Neuron (in vitro differentiated cells): ENCODE measurements at regions not wholly inside any gene's neighbourhood (a gene's known extent, or its start where the extent isn't known, plus 50 kb on each side); places are given as distances from the start of the nearest gene placed in this dataset.

Experiments used
- H2AFZ ChIP-seq: one replicate; pipeline ENCODE4 v1.6.1; 2013; ENCODE audit warnings: low read depth, mild to moderate bottlenecking, inconsistent platforms, low read length, moderate library complexity
- H3K27me3 ChIP-seq: one replicate; pipeline ENCODE4 v1.6.1; 2013; ENCODE audit warnings: low read length; ENCODE audit not compliant: insufficient read depth
- H3K36me3 ChIP-seq: one replicate; pipeline ENCODE4 v1.6.1; 2013; ENCODE audit warnings: low read length; ENCODE audit not compliant: insufficient read depth
- H3K4me1 ChIP-seq: one replicate; pipeline ENCODE4 v1.6.1; 2013; ENCODE audit warnings: low read length; ENCODE audit not compliant: insufficient read depth
- H3K4me3 ChIP-seq: 2 replicates; pipeline ENCODE4 v1.5.1; 2013; ENCODE audit warnings: mild to moderate bottlenecking, low read length, moderate library complexity
- H3K9me3 ChIP-seq: one replicate; pipeline ENCODE4 v1.6.1; 2013; ENCODE audit warnings: low read length

DNA sequence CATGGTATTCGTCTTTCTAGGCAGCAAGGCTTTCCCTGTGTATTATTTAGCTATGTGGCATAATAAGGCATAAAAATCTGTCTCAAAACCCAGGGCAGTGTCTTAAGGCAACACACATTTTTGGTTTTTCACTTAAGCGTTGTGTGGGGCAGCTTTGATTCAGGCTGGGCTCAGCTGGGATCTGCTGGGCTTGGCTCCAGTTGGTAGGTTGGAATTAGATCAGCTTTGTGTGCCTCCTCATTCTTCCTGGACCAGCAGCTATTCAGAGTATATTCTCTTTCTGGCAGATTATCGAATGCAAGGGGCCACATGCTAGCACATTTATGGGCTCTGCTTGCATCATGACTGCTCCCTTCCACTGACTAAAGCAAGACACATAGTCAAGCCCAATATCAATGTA lies 487.9 kb downstream of the RFPL4B start:
- Histone ChIP-seq H3K9me3 (no peaks in the 10 kb centered on the region), H3K27me3 (no peaks in the 10 kb centered on the region), H3K4me3 (no peak overlapping the region), H3K4me1 (no peaks in the 10 kb centered on the region), H2AFZ (no peak overlapping the region), H3K36me3 (no peaks in the 10 kb centered on the region)

- no peaks in the 10 kb centered on the region for H3K27me3 ChIP-seq
- H3K4me1 ChIP-seq, result no peaks in the 10 kb centered on the region
- H2AFZ ChIP-seq, result no peak overlapping the region
- no peaks in the 10 kb centered on the region for H3K9me3 ChIP-seq
- no peak overlapping the region for H3K4me3 ChIP-seq
- H3K36me3 ChIP-seq, result no peaks in the 10 kb centered on the region
These were observed 492.4 kb downstream of the RFPL4B start for GRCh38 chr6:112839525-112839961.

GRCh38 chr6:112841553-112842329 lies 494.6 kb downstream of the RFPL4B start:
- Histone ChIP-seq H2AFZ (no peak overlapping the region), H3K9me3 (no peaks in the 10 kb centered on the region), H3K4me3 (no peak overlapping the region), H3K4me1 (no peaks in the 10 kb centered on the region), H3K36me3 (no peaks in the 10 kb centered on the region), H3K27me3 (no peaks in the 10 kb centered on the region)

DNA sequence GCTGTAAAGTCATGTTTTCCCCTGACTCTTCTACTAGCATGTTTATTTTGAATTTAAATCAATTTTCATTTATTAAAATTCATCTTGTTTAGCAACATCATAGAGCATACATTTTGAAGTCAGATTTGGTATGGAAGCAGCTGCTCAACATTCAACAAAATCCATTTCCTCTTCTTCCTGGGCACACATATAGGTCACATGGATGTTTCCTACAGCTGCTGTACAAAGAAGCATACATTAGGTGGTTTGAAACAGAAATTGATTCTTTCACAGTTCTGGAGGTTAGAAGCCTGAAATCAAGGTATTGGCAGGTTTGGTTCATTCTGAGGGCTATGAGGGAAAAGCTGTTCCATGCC lies 495.2 kb downstream of the RFPL4B start:
- Histone ChIP-seq H3K36me3 (no peaks in the 10 kb centered on the region), H3K4me1 (no peaks in the 10 kb centered on the region), H3K27me3 (no peaks in the 10 kb centered on the region), H3K4me3 (no peak overlapping the region), H3K9me3 (no peaks in the 10 kb centered on the region), H2AFZ (no peak overlapping the region)

DNA sequence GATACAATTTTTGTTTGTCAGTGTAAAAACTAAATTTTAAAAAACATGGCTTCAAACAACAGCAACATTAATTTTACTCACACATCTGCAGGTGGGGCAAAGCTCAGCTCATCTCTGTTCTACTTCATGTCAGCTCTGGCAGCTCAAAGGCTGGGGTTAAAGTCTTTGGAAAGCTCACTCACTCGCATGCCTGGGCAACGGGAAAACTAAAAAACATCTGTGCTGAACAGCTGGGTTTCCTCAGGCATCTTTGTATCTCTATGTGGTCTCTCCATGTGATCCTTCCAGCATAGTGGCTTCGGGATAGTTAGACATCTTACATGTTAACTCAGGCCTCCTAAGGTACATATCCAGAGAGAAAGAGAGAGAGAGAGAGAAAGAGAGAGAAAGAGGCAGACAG lies 499.6 kb downstream of the RFPL4B start:
- H3K36me3 ChIP-seq, result no peaks in the 10 kb centered on the region
- H3K27me3 ChIP-seq, result no peaks in the 10 kb centered on the region
- H2AFZ ChIP-seq, result peak overlapping the region; percentile 13
- no peak overlapping the region for H3K4me3 ChIP-seq
- no peaks in the 10 kb centered on the region for H3K9me3 ChIP-seq
- no peaks in the 10 kb centered on the region for H3K4me1 ChIP-seq

DNA sequence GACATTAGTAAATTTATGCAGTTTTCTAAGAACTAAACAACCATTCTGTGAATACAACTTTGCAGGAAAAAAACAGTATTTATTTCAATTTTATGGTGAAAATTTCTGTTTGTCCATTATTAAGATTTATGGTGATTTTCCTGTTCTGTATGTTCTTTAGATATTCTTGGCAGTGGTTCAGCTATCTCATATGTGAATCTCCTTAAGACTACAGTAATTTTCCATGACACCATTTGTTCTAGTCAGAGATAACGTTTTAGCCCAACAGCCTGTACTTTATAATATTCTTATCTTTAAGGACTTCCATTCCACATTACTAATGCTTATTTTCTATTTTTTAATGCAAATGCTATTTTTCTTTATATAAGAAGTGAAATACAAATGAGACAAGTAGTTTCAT lies 504.0 kb downstream of the RFPL4B start:
- H3K27me3 ChIP-seq, result no peaks in the 10 kb centered on the region
- no peak overlapping the region for H2AFZ ChIP-seq
- H3K4me1 ChIP-seq, result no peaks in the 10 kb centered on the region
- no peaks in the 10 kb centered on the region for H3K36me3 ChIP-seq
- H3K9me3 ChIP-seq, result no peaks in the 10 kb centered on the region
- H3K4me3 ChIP-seq, result no peak overlapping the region

DNA sequence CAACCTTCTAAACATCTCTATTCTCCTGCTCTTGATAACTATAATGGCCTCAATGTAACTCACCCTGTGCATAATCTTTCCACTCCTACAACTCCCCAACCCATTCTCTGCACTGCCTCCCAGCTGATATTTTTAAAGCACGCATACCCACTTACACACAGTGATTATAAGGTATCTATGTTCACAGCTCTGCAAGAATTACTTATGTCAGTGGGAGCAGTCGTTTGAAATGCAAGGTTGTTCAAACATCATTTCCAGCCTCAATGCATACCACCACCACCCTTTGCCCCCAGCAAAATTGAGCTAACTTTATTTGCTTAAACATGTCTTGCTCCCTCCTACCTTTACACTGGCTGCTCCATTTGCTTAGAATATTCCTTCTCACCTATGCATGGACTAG lies 506.0 kb downstream of the RFPL4B start:
- Histone ChIP-seq H2AFZ (no peak overlapping the region), H3K4me3 (no peak overlapping the region), H3K4me1 (no peaks in the 10 kb centered on the region), H3K36me3 (no peaks in the 10 kb centered on the region), H3K27me3 (no peaks in the 10 kb centered on the region), H3K9me3 (no peaks in the 10 kb centered on the region)

GRCh38 chr6:112863753-112864152 lies 516.6 kb downstream of the RFPL4B start:
- H3K36me3 ChIP-seq, result no peaks in the 10 kb centered on the region
- H3K27me3 ChIP-seq, result no peaks in the 10 kb centered on the region
- no peak overlapping the region for H3K4me3 ChIP-seq
- H2AFZ ChIP-seq, result no peak overlapping the region
- H3K4me1 ChIP-seq, result no peaks in the 10 kb centered on the region
- no peaks in the 10 kb centered on the region for H3K9me3 ChIP-seq

GRCh38 chr6:112865131-112865530 lies 518.0 kb downstream of the RFPL4B start:
- Histone ChIP-seq H3K9me3 (no peaks in the 10 kb centered on the region), H3K36me3 (no peaks in the 10 kb centered on the region), H3K27me3 (no peaks in the 10 kb centered on the region)

GRCh38 chr6:112874881-112875280 lies 527.8 kb downstream of the RFPL4B start:
- no peaks in the 10 kb centered on the region for H3K36me3 ChIP-seq

More at GRCh38 chr6:112865131-112865530, 518.0 kb downstream of the RFPL4B start:
- Histone ChIP-seq H3K4me1 (no peaks in the 10 kb centered on the region), H2AFZ (no peak overlapping the region), H3K4me3 (no peak overlapping the region)

DNA sequence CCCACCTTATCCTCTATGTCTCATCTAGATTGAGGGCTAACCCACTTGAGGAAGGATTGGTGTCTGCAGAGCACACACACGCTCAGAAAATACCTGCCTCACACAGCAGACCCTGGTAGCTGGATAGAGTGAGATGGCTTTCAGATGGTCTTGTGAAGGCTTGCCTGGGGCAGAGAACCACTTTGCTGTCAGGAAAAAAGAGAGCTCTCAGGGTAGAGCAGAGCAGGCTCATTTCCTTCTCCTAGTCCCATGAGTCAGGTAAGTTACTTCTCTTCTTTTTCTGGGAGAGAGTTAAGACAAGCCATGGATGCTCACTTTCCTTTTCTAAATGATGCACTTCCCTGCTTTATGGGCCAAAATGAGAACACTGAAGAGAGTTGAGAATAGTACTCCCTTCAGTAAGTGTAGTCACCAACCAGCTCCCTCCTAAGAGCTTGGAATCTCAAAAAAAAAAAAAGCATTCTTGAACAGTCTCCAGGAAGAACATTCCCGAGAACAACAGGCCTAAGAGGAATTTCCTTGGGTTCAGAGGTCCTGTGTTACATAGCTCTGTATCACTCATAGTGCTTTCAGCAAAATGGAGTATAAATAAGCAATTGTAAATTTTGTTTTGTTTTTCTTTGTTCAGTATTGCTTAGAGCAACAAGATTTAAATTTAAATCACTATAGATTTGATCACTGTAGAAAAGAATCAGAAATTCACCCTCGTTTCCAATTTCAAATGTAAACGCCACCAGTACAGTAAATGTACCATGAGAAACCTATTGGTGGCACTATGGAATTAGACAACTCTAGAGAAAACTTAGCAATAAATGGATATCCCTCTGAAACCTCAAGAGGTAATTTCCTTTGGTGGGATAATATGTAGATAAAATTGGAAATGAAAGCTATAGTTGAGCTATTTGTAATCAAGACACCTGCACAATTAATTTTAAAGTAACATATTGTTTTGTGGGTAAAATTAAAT lies 530.3 kb downstream of the RFPL4B start:
- no peak overlapping the region for H2AFZ ChIP-seq
- no peaks in the 10 kb centered on the region for H3K36me3 ChIP-seq
- no peaks in the 10 kb centered on the region for H3K27me3 ChIP-seq
- H3K9me3 ChIP-seq, result no peaks in the 10 kb centered on the region
- H3K4me1 ChIP-seq, result peaks cover 47% of the 10 kb centered on the region
- H3K4me3 ChIP-seq, result no peak overlapping the region

More at GRCh38 chr6:112874881-112875280, 527.8 kb downstream of the RFPL4B start:
- peaks cover 24% of the 10 kb centered on the region for H3K4me1 ChIP-seq
- H3K4me3 ChIP-seq, result no peak overlapping the region
- H3K9me3 ChIP-seq, result no peaks in the 10 kb centered on the region
- H3K27me3 ChIP-seq, result no peaks in the 10 kb centered on the region
- no peak overlapping the region for H2AFZ ChIP-seq

DNA sequence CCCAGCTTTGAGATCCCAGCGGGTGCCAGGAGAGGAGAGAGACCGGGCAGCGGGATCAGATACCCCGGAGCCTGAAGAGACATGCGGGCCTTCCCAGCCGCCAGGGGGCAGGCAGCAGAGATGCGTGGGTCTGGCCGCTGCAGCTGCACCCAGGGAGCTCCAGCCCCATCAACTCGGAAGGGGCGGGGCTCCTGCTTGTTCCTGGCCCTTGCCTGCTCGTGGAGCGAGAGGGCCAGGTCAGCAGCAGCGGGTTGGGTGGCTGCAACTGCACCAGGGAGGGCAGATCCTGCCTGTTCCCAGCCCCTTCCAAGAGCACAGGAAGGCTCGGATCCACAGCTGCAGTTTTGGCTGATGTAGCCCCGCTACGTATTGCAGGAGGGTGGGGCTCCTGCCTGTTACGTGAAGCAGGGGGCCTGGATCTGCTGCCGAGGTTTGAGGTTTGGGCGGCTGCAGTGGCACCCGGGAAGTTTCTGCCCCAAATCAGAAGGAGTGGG lies 532.8 kb downstream of the RFPL4B start:
- no peaks in the 10 kb centered on the region for H3K36me3 ChIP-seq
- no peaks in the 10 kb centered on the region for H3K27me3 ChIP-seq
- H3K9me3 ChIP-seq, result peaks cover 2% of the 10 kb centered on the region
- no peak overlapping the region for H2AFZ ChIP-seq
- H3K4me1 ChIP-seq, result peaks cover 53% of the 10 kb centered on the region
- H3K4me3 ChIP-seq, result no peak overlapping the region

DNA sequence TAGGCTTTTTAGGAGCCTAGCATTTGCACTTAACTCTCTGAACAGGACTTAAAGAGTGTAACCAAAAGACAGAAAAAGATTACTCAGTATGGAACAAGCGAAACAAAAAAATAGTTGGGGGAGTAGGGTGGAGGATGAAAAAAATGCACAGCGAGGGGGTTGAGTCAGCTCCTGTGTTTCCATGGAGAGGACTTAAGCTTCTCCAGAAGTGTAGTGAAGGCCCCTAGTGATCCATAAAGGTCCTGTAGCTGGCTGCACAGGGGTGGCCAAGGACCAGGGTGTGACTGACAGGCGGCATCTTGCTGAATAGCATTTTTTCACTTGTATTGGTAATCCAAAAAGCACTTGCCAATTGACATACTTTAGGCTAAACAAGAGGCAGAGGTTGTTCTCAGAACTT lies 533.9 kb downstream of the RFPL4B start:
- peaks cover 2% of the 10 kb centered on the region for H3K9me3 ChIP-seq
- H3K4me3 ChIP-seq, result no peak overlapping the region
- H3K36me3 ChIP-seq, result no peaks in the 10 kb centered on the region
- peaks cover 51% of the 10 kb centered on the region for H3K4me1 ChIP-seq
- H2AFZ ChIP-seq, result no peak overlapping the region
- no peaks in the 10 kb centered on the region for H3K27me3 ChIP-seq
